ENCODE measurements at regions not wholly inside any gene's neighbourhood (a gene's known extent, or its start where the extent isn't known, plus 50 kb on each side); places are given as distances from the start of the nearest gene placed in this dataset.

GRCh38 chr1:59034925-59035324 is 251.1 kb upstream of the JUN start:
- no peak for DNase-seq (ENCODE audit: insufficient read length, low spot score, missing footprints)
- Histone ChIP-seq H2AFZ (ENCODE audit: low read length) (no peak overlapping the region), H3K79me2 (ENCODE audit: insufficient read depth, low read length) (no peaks in the 10 kb centered on the region), H3K36me3 (ENCODE audit: insufficient read depth, low read length) (no peaks in the 10 kb centered on the region), H3K9me3 (ENCODE audit: low read depth, low read length) (no peaks in the 10 kb centered on the region), H3K27ac (ENCODE audit: low read depth, low read length) (no peak overlapping the region), H3K4me2 (ENCODE audit: insufficient read depth, low read length) (no peak overlapping the region), H3K27me3 (ENCODE audit: insufficient read depth, low read length) (no peaks in the 10 kb centered on the region), H3K4me1 (ENCODE audit: insufficient read depth, low read length) (peaks cover 4% of the 10 kb centered on the region), H4K20me1 (ENCODE audit: insufficient read depth, low read length) (no peaks in the 10 kb centered on the region), H3K4me3 (ENCODE audit: insufficient read depth, low read length) (no peak overlapping the region)
- TF ChIP-seq, protein P1, sequence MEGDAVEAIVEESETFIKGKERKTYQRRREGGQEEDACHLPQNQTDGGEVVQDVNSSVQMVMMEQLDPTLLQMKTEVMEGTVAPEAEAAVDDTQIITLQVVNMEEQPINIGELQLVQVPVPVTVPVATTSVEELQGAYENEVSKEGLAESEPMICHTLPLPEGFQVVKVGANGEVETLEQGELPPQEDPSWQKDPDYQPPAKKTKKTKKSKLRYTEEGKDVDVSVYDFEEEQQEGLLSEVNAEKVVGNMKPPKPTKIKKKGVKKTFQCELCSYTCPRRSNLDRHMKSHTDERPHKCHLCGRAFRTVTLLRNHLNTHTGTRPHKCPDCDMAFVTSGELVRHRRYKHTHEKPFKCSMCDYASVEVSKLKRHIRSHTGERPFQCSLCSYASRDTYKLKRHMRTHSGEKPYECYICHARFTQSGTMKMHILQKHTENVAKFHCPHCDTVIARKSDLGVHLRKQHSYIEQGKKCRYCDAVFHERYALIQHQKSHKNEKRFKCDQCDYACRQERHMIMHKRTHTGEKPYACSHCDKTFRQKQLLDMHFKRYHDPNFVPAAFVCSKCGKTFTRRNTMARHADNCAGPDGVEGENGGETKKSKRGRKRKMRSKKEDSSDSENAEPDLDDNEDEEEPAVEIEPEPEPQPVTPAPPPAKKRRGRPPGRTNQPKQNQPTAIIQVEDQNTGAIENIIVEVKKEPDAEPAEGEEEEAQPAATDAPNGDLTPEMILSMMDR (IDR thresholded peaks at IDR 0.05; ENCODE audit: extremely low read depth, low read depth, low read length) = no peak

GRCh38 chr1:59039551-59039950 is 255.7 kb upstream of the JUN start:
- DNase-seq (ENCODE audit: insufficient read length, low spot score, missing footprints) = no peak
- H3K79me2 ChIP-seq (ENCODE audit: insufficient read depth, low read length) = no peaks in the 10 kb centered on the region
- TF ChIP-seq, protein P1 (IDR thresholded peaks at IDR 0.05; ENCODE audit: extremely low read depth, low read depth, low read length) = no peak
- H2AFZ ChIP-seq (ENCODE audit: low read length) = no peak overlapping the region
- no peak overlapping the region for H3K4me3 ChIP-seq (ENCODE audit: insufficient read depth, low read length)
- H3K4me2 ChIP-seq (ENCODE audit: insufficient read depth, low read length) = no peak overlapping the region
- no peak overlapping the region for H3K27ac ChIP-seq (ENCODE audit: low read depth, low read length)
- no peaks in the 10 kb centered on the region for H3K27me3 ChIP-seq (ENCODE audit: insufficient read depth, low read length)
- H3K4me1 ChIP-seq (ENCODE audit: insufficient read depth, low read length) = peaks cover 28% of the 10 kb centered on the region
- no peaks in the 10 kb centered on the region for H3K36me3 ChIP-seq (ENCODE audit: insufficient read depth, low read length)
- no peaks in the 10 kb centered on the region for H4K20me1 ChIP-seq (ENCODE audit: insufficient read depth, low read length)
- no peaks in the 10 kb centered on the region for H3K9me3 ChIP-seq (ENCODE audit: low read depth, low read length)

DNA sequence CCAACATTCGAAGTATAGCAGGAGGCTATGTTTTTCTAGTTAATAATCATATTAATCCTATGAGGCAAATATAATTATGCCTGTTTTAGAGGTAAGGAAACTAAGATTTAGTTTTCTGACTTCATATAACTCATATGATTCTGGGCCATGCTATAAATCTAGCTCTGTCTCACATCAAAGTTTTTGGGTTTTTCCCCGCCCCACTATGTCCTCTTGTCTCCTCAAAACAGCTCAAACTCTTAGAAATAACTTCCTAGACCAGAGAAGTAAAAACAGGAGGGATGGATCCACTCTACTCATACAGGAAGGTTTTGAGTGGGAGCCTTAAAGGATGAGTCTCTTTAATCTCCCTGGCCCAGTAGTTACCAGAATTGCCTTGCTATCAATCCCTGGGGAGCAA is 256.4 kb upstream of the FGGY start:
- peaks cover 28% of the 10 kb centered on the region for H3K4me1 ChIP-seq (ENCODE audit: insufficient read depth, low read length)
- no peak for DNase-seq (ENCODE audit: insufficient read length, low spot score, missing footprints)
- TF ChIP-seq, protein P1 (IDR thresholded peaks at IDR 0.05; ENCODE audit: extremely low read depth, low read depth, low read length) = no peak

DNA sequence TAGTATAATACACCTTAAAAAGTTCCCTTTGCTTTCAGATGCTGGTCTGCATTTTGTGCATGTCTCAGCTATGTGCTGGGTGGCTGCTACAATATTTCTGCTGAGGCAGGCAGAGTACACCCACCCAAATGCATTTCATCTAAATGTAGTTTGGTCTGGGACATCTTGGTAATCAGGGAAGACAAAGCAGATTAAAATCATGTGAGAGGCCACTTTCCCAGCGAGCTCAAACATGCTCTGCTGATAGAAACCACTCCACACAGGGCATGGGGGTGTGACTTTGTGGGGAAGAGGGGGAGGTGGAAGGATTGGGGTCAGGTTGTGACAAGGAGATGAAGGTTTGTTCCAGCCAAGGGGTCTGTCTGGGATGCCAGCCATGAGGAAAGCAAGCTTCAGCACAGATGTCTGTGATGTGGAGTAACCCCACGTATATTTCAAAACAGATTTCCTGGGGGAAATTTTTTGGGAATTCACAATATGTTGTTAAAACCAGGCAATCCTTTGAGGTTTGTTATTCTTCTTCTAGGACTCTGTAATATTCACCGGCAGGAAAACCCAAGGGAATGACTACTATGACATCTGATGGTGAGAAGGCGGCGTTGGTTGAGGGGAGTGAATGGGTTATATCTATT is 255.1 kb upstream of the FGGY start:
- Histone ChIP-seq H3K9me3 (ENCODE audit: low read depth, low read length) (no peaks in the 10 kb centered on the region), H3K27ac (ENCODE audit: low read depth, low read length) (peak overlapping the region; percentile 47), H3K79me2 (ENCODE audit: insufficient read depth, low read length) (no peaks in the 10 kb centered on the region), H3K36me3 (ENCODE audit: insufficient read depth, low read length) (no peaks in the 10 kb centered on the region), H2AFZ (ENCODE audit: low read length) (peak overlapping the region; percentile 74), H3K27me3 (ENCODE audit: insufficient read depth, low read length) (no peaks in the 10 kb centered on the region), H3K4me1 (ENCODE audit: insufficient read depth, low read length) (peaks cover 28% of the 10 kb centered on the region), H3K4me3 (ENCODE audit: insufficient read depth, low read length) (no peak overlapping the region), H4K20me1 (ENCODE audit: insufficient read depth, low read length) (no peaks in the 10 kb centered on the region), H3K4me2 (ENCODE audit: insufficient read depth, low read length) (no peak overlapping the region)
- TF ChIP-seq, protein P1 (IDR thresholded peaks at IDR 0.05; ENCODE audit: extremely low read depth, low read depth, low read length) = peak; percentile 16
- no peak for DNase-seq (ENCODE audit: insufficient read length, low spot score, missing footprints)

More for the DNA sequence above, 256.4 kb upstream of the FGGY start:
- H3K79me2 ChIP-seq (ENCODE audit: insufficient read depth, low read length) = no peaks in the 10 kb centered on the region
- H3K4me3 ChIP-seq (ENCODE audit: insufficient read depth, low read length) = no peak overlapping the region
- no peaks in the 10 kb centered on the region for H4K20me1 ChIP-seq (ENCODE audit: insufficient read depth, low read length)
- H3K9me3 ChIP-seq (ENCODE audit: low read depth, low read length) = no peaks in the 10 kb centered on the region
- H3K36me3 ChIP-seq (ENCODE audit: insufficient read depth, low read length) = no peaks in the 10 kb centered on the region
- no peaks in the 10 kb centered on the region for H3K27me3 ChIP-seq (ENCODE audit: insufficient read depth, low read length)
- no peak overlapping the region for H2AFZ ChIP-seq (ENCODE audit: low read length)
- H3K27ac ChIP-seq (ENCODE audit: low read depth, low read length) = no peak overlapping the region
- no peak overlapping the region for H3K4me2 ChIP-seq (ENCODE audit: insufficient read depth, low read length)

All from osteoblast (primary cell).